Natural killer cell (primary cell): ENCODE measurements at regions not wholly inside any gene's neighbourhood (a gene's known extent, or its start where the extent isn't known, plus 50 kb on each side); places are given as distances from the start of the nearest gene placed in this dataset.

Experiments used
- ATAC-seq, 3 donors: fragments of 150-1000 bp in 2 of 3; fragments of 200-7000 bp in 1 of 3; cut with Tn5 transposase; 1 replicate in 1 of 3; 2 replicates in 2 of 3; pipeline ENCODE4 v1.10.0; 2021; ENCODE audit warnings: mild to moderate bottlenecking in 2 of 3, moderate library complexity in 2 of 3
- DNase-seq, 2 donors: peaks; one replicate each; pipeline versions ENCODE4 v3.0.0 to v3.0.0-alpha.2; 2013 to 2021; ENCODE audit warnings: mixed read lengths in 1 of 2
- H3K27ac ChIP-seq: one replicate; pipeline ENCODE4 v1.5.1; 2013; ENCODE audit warnings: mild to moderate bottlenecking, low read length
- H3K27me3 ChIP-seq: one replicate; pipeline ENCODE4 v1.6.1; 2013; ENCODE audit warnings: low read length; ENCODE audit not compliant: control insufficient read depth, insufficient read depth
- H3K36me3 ChIP-seq: one replicate; pipeline ENCODE4 v1.6.1; 2013; ENCODE audit warnings: low read length; ENCODE audit not compliant: control insufficient read depth, insufficient read depth
- H3K4me1 ChIP-seq: one replicate; pipeline ENCODE4 v1.6.1; 2013; ENCODE audit warnings: low read length; ENCODE audit not compliant: control insufficient read depth, insufficient read depth
- H3K4me3 ChIP-seq: one replicate; pipeline ENCODE4 v1.5.1; 2013; ENCODE audit warnings: low read length
- H3K9me3 ChIP-seq: one replicate; pipeline ENCODE4 v1.6.1; 2013; ENCODE audit warnings: low read length; ENCODE audit not compliant: control insufficient read depth, insufficient read depth
- H3K27ac Mint-ChIP-seq, 2 donors: one replicate each; pipeline ENCODE4 v1.8.0; 2022; ENCODE audit warnings: mild to moderate bottlenecking in 2 of 2, mixed read lengths in 2 of 2, moderate library complexity in 1 of 2
- H3K27me3 Mint-ChIP-seq, 2 donors: one replicate each; pipeline ENCODE4 v1.8.0; 2022; ENCODE audit warnings: low read depth in 2 of 2, mixed read lengths in 2 of 2
- H3K36me3 Mint-ChIP-seq: one replicate; pipeline ENCODE4 v1.8.0; 2022; ENCODE audit warnings: mixed read lengths
- H3K4me1 Mint-ChIP-seq, 2 donors: one replicate each; pipeline ENCODE4 v1.8.0; 2022; ENCODE audit warnings: mixed read lengths in 2 of 2
- H3K4me3 Mint-ChIP-seq: one replicate; pipeline ENCODE4 v1.8.0; 2022; ENCODE audit warnings: mild to moderate bottlenecking, moderate library complexity, mixed read lengths
- H3K9me3 Mint-ChIP-seq, 2 donors: one replicate each; pipeline ENCODE4 v1.8.0; 2022; ENCODE audit warnings: mixed read lengths in 2 of 2
- CTCF ChIP-seq: fragments of 200-600 bp; IDR thresholded peaks from one replicate; pipeline ENCODE4 v1.8.0; 2022; ENCODE audit warnings: antibody characterized with exemption
- WGBS: methylation state at CpG from one replicate; pipeline ENCODE4 v1.1.7; 2013; ENCODE audit warnings: missing lambda C conversion rate; ENCODE audit not compliant: insufficient coverage; 5-methylcytosine and 5-hydroxymethylcytosine counted together
- intact Hi-C: fragments of 100-400 bp; cut with micrococcal nuclease; formaldehyde crosslinking; loops from one replicate; pipeline ENCODE4 v1.14.2; 2022

GRCh38 chr10:120145107-120145506, 252.6 kb downstream of the SEC23IP start:
- Mint-ChIP-seq H3K36me3 (no peaks in the 10 kb centered on the region), H3K9me3 (no peaks in the 10 kb centered on the region), H3K27ac (no peak overlapping the region), H3K4me1 (no peaks in the 10 kb centered on the region), H3K4me3 (no peak overlapping the region), H3K27me3 (peaks cover 0 to 6% of the 10 kb centered on the region in 2 donors)
- no peaks in the 10 kb centered on the region for H3K27me3 ChIP-seq
- TF ChIP-seq CTCF = no peak
- DNase-seq = no peak
- H3K36me3 ChIP-seq = no peaks in the 10 kb centered on the region
- no peaks in the 10 kb centered on the region for H3K4me1 ChIP-seq
- H3K9me3 ChIP-seq = no peaks in the 10 kb centered on the region
- intact Hi-C loops = no loop called here
- 15% methylated on average over 5 of the region's 5 CpGs for WGBS
- no peak overlapping the region for H3K27ac ChIP-seq
- H3K4me3 ChIP-seq = no peak overlapping the region
- no peak for ATAC-seq

- Histone ChIP-seq H3K27ac (no peak overlapping the region), H3K9me3 (no peaks in the 10 kb centered on the region), H3K4me1 (no peaks in the 10 kb centered on the region), H3K4me3 (no peak overlapping the region), H3K36me3 (no peaks in the 10 kb centered on the region), H3K27me3 (no peaks in the 10 kb centered on the region)
- ATAC-seq = no peak
- WGBS = 74% methylated on average over 5 of the region's 5 CpGs
- H3K4me1 Mint-ChIP-seq = no peaks in the 10 kb centered on the region
- H3K27me3 Mint-ChIP-seq = peaks cover 10 to 11% of the 10 kb centered on the region in 2 donors
- H3K36me3 Mint-ChIP-seq = no peaks in the 10 kb centered on the region
- H3K9me3 Mint-ChIP-seq = peaks cover 0 to 2% of the 10 kb centered on the region in 2 donors
- no peak for TF ChIP-seq CTCF
- no peak overlapping the region for H3K4me3 Mint-ChIP-seq
- DNase-seq = no peak
- no peak overlapping the region for H3K27ac Mint-ChIP-seq
- intact Hi-C loops = no loop called here
Measured at GRCh38 chr10:120156614-120157274, 264.2 kb downstream of the SEC23IP start.

GRCh38 chr10:120161111-120161510, 268.6 kb downstream of the SEC23IP start:
- DNase-seq = no peak
- H3K9me3 ChIP-seq = no peaks in the 10 kb centered on the region
- no peaks in the 10 kb centered on the region for H3K4me1 ChIP-seq
- Mint-ChIP-seq H3K4me1 (no peaks in the 10 kb centered on the region), H3K27me3 (peaks cover 8 to 17% of the 10 kb centered on the region in 2 donors), H3K27ac (no peak overlapping the region), H3K36me3 (no peaks in the 10 kb centered on the region), H3K9me3 (no peaks in the 10 kb centered on the region), H3K4me3 (no peak overlapping the region)
- TF ChIP-seq CTCF = no peak
- no peak for ATAC-seq
- H3K36me3 ChIP-seq = no peaks in the 10 kb centered on the region
- H3K27me3 ChIP-seq = no peaks in the 10 kb centered on the region
- H3K4me3 ChIP-seq = no peak overlapping the region
- H3K27ac ChIP-seq = no peak overlapping the region
- 67% methylated on average over 1 of the region's 1 CpG for WGBS
- intact Hi-C loops = no loop called here

GRCh38 chr10:120162471-120162870, 269.9 kb downstream of the SEC23IP start:
- Mint-ChIP-seq H3K27me3 (peaks cover 8 to 18% of the 10 kb centered on the region in 2 donors), H3K4me3 (no peak overlapping the region), H3K4me1 (no peaks in the 10 kb centered on the region), H3K9me3 (no peaks in the 10 kb centered on the region), H3K27ac (no peak overlapping the region), H3K36me3 (no peaks in the 10 kb centered on the region)
- intact Hi-C loops = no loop called here
- no peaks in the 10 kb centered on the region for H3K9me3 ChIP-seq
- WGBS = 87% methylated on average over 4 of the region's 4 CpGs
- no peak overlapping the region for H3K27ac ChIP-seq
- DNase-seq (no peak), ATAC-seq (no peak)
- no peaks in the 10 kb centered on the region for H3K27me3 ChIP-seq
- H3K4me3 ChIP-seq = no peak overlapping the region
- no peaks in the 10 kb centered on the region for H3K36me3 ChIP-seq
- TF ChIP-seq CTCF = no peak
- H3K4me1 ChIP-seq = no peaks in the 10 kb centered on the region
